Activated CD8-positive, alpha-beta T cell treated with anti-CD3 and anti-CD28 coated beads for 36 hours (primary cell): ENCODE measurements at regions not wholly inside any gene's neighbourhood (a gene's known extent, or its start where the extent isn't known, plus 50 kb on each side); places are given as distances from the start of the nearest gene placed in this dataset.

Source experiments
- ATAC-seq: fragments of 200-7000 bp; cut with Tn5 transposase; one replicate; pipeline ENCODE4 v1.10.0; 2021; ENCODE audit warnings: mild to moderate bottlenecking, moderate library complexity
- CTCF ChIA-PET: fragments of 350-600 bp; sonication (Branson Sonifier 250); formaldehyde crosslinking; loops from one replicate; lab custom pipeline; 2021; ENCODE audit warnings: antibody characterized with exemption; lab: Charles Lee
- POLR2A ChIA-PET: fragments of 350-600 bp; sonication (Branson Sonifier 250); formaldehyde crosslinking; loops from one replicate; lab custom pipeline; 2021; ENCODE audit warnings: antibody characterized with exemption; lab: Charles Lee
- DNase-seq: peaks from one replicate; pipeline ENCODE4 v3.0.0-alpha.2; 2020
- H3K27ac Mint-ChIP-seq: one replicate; pipeline ENCODE4 v1.8.0; 2021; ENCODE audit warnings: mild to moderate bottlenecking, mixed read lengths
- H3K27me3 Mint-ChIP-seq: one replicate; pipeline ENCODE4 v1.8.0; 2021; ENCODE audit warnings: mixed read lengths
- H3K36me3 Mint-ChIP-seq: one replicate; pipeline ENCODE4 v1.8.0; 2021; ENCODE audit warnings: low read depth, mixed read lengths
- H3K4me1 Mint-ChIP-seq: one replicate; pipeline ENCODE4 v1.8.0; 2021; ENCODE audit warnings: low read depth, mixed read lengths
- H3K4me3 Mint-ChIP-seq: one replicate; pipeline ENCODE4 v1.8.0; 2021; ENCODE audit warnings: mild to moderate bottlenecking, moderate library complexity, mixed read lengths
- H3K9me3 Mint-ChIP-seq: one replicate; pipeline ENCODE4 v1.8.0; 2021; ENCODE audit warnings: mixed read lengths
- intact Hi-C: fragments of 100-400 bp; cut with micrococcal nuclease; formaldehyde crosslinking; loops from one replicate; pipeline ENCODE4 v1.10.0; 2022
- TF ChIP-seq, protein P1 (sequence below): fragments of 200-600 bp; IDR thresholded peaks from one replicate; pipeline ENCODE4 v1.8.0; 2022; ENCODE audit warnings: antibody characterized with exemption, mild to moderate bottlenecking

DNA sequence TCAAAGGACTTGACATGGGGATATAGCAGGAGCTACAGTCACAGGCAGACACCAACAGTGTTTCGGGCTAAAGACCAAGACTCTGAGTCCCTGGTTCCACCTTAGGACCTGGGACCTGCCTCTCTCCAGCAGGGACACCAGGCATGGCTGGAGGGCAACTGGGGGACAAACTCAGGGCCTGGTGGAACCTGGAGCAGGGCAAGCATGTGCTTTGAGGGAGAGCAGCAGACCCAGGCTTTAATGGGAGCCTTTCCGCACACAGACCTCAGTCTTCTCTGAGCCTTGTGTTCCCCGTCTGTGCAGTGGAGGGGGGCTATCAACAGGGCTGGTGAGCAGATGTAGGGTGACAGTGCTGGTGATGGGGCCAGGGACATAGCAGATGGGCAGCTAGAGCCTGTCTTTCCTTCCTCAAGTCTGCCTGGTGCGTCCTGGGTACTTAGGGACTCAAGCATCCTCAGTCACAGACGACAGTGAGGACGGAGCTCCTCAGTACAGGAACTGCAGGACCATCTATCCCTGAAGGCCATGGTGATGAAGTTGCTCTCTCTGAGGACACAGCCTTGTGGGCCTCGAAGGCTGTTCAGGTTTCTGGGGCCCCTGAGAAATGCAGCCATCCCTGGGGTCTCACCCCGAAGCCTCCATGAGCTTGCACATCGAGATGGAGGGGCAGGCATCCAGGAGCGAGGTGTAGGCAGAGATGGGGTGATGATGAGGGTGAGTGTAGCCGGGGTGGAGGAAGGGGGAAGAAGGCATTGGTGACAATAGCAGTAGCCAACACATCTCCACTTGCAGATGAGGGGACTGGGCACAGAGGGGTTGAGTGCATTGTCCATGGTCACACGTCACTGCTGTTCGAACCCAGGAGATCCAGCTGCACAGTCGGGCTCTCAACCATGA, 593.4 kb downstream of the PTPRU start:
- Mint-ChIP-seq H3K9me3 (no peaks in the 10 kb centered on the region), H3K27ac (no peak overlapping the region), H3K27me3 (peaks cover 1% of the 10 kb centered on the region), H3K4me3 (no peak overlapping the region), H3K36me3 (no peaks in the 10 kb centered on the region), H3K4me1 (no peaks in the 10 kb centered on the region)
- ChIA-PET POLR2A (no interaction called here), CTCF (no interaction called here)
- TF ChIP-seq, protein P1, sequence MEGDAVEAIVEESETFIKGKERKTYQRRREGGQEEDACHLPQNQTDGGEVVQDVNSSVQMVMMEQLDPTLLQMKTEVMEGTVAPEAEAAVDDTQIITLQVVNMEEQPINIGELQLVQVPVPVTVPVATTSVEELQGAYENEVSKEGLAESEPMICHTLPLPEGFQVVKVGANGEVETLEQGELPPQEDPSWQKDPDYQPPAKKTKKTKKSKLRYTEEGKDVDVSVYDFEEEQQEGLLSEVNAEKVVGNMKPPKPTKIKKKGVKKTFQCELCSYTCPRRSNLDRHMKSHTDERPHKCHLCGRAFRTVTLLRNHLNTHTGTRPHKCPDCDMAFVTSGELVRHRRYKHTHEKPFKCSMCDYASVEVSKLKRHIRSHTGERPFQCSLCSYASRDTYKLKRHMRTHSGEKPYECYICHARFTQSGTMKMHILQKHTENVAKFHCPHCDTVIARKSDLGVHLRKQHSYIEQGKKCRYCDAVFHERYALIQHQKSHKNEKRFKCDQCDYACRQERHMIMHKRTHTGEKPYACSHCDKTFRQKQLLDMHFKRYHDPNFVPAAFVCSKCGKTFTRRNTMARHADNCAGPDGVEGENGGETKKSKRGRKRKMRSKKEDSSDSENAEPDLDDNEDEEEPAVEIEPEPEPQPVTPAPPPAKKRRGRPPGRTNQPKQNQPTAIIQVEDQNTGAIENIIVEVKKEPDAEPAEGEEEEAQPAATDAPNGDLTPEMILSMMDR, result no peak
- intact Hi-C loops, result no loop called here
- DNase-seq (no peak), ATAC-seq (no peak)

DNA sequence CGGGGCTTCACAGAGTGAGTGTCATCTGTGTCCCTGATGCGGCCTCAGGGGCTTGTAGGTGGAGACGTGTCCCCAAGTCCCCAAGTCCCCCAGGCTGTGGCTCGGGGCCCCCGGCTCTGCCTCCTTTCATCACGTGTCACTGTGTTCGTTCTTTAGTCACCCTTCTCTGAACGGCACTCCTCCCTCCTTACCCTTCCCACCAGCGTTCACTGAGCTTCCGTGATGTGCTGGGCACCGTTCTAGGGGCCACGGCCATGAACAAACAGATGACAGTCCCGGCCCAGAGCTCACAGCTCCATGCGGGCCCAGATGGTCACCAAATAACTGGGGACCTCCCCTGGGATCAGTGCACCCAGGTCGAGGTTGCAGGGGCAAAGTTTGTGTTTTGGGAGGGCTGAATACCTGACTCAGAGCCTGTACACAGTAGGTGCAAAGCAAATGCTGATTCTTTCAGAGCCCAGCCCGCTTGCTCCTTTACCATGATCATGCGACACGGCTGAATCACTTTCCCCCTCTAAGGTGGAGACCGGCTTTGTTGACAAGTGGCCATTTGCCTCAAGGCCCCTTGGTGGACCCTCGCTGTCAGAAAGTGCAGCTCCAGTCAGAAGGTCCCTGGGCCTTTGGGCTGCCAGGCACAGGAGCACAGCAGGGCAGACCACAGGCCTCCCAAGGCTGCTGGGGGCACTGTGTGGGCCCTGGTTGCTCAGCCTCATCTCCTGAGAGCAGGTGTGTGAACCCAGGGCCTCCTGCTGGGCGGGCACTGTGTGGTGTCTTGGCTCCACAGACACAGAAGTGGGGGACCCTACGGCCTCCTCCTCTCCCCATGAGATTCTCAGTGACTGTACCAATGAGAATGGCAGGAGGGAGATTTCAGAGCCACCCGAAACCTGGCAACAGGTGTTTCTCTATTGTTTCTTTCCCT, 592.5 kb downstream of the PTPRU start:
- ATAC-seq (no peak), DNase-seq (no peak)
- H3K27me3 Mint-ChIP-seq, result peaks cover 3% of the 10 kb centered on the region
- TF ChIP-seq, protein P1, result no peak
- H3K9me3 Mint-ChIP-seq, result no peaks in the 10 kb centered on the region
- intact Hi-C loops, result no loop called here
- ChIA-PET POLR2A (no interaction called here), CTCF (no interaction called here)
- H3K4me3 Mint-ChIP-seq, result no peak overlapping the region
- no peak overlapping the region for H3K27ac Mint-ChIP-seq
- H3K36me3 Mint-ChIP-seq, result no peaks in the 10 kb centered on the region
- no peaks in the 10 kb centered on the region for H3K4me1 Mint-ChIP-seq

DNA sequence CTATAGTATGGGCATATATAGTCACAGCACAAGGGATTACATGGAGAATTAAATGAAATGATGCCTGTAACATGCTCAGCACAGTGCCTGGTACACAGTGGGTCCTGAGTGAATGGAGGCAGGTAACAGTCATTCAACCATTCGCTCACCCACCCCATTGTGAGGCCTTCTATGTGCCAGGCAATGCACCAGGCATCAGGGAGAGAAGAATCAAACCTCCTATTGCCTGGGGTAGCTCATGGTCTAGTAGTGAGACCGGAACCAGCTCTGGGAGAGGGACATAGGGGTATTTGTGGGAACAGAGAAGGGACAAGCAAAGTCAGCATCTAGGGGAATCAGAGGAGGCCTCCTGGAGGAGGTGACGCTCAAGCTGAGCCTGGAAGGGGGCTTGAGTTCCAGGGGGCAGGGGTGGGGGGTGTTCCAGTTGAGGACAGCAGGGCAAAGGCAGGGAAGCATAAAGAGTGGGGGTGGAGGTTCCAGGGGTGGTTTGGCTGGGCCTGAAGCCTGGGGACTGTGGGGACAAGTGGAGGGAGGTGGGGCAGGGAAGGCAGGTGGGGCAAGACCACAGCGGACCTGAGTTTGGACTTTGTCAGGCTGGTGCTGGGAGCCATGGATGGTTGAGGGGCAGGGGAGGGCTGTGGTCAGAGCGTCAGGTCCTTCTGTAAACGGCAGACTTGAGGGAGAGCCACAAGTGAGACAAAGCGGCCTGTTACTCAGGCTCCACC, 591.6 kb downstream of the PTPRU start:
- no peaks in the 10 kb centered on the region for H3K36me3 Mint-ChIP-seq
- H3K4me3 Mint-ChIP-seq, result no peak overlapping the region

DNA sequence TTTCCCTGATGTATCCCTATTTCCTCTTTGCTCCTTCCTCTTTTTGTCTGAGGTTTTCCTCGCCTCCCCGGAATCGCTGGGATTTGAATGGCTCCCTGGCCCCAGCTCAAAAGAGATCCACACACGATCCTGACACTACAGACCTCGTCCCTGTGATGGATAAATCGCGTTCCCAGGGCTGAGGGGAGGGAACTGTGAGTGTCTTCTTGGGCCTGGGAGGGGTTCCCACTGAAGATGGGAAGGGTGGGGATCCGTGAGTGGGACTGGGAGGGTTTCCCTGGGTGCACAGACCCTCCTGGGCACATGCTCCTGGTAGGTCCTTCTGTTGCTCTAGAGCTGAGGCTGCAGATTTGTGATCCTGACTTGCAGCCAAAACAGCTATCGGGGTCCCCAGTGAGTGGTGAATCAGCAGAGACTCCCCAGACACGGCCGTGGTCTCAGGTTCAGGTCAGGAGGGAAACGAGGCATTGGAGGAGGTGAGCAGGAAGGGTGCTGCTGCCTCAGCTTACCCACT, 591.0 kb downstream of the PTPRU start:
- ATAC-seq (no peak), DNase-seq (no peak)
- ChIA-PET CTCF (no interaction called here), POLR2A (interaction anchor here (0.6 kb wide), 1 partner anchor 235 kb away, joined by 3 read pairs; no protein-coding TSS in a partner anchor)
- Mint-ChIP-seq H3K9me3 (no peaks in the 10 kb centered on the region), H3K4me3 (no peak overlapping the region), H3K27me3 (peaks cover 13% of the 10 kb centered on the region), H3K4me1 (no peaks in the 10 kb centered on the region), H3K27ac (no peak overlapping the region), H3K36me3 (no peaks in the 10 kb centered on the region)
- TF ChIP-seq, protein P1, result no peak
- intact Hi-C loops, result no loop called here

More for the DNA sequence above, 591.6 kb downstream of the PTPRU start:
- intact Hi-C loops, result no loop called here
- DNase-seq (no peak), ATAC-seq (no peak)
- ChIA-PET CTCF (no interaction called here), POLR2A (interaction anchor here (0.6 kb wide), 1 partner anchor 236 kb away, joined by 3 read pairs; no protein-coding TSS in a partner anchor)
- Mint-ChIP-seq H3K4me1 (no peaks in the 10 kb centered on the region), H3K27ac (no peak overlapping the region), H3K27me3 (peaks cover 6% of the 10 kb centered on the region), H3K9me3 (no peaks in the 10 kb centered on the region)
- TF ChIP-seq, protein P1, result no peak
